K562 (cell line): ENCODE measurements at regions not wholly inside any gene's neighbourhood (a gene's known extent, or its start where the extent isn't known, plus 50 kb on each side); places are given as distances from the start of the nearest gene placed in this dataset.
A peak's percentile ranks its signal among the peaks of the same experiment; 100 is the strongest.

Source experiments
- ATAC-seq: fragments of 200-7000 bp; cut with Tn5 transposase; 3 replicates; pipeline ENCODE4 v1.9.1; 2020; ENCODE audit warnings: moderate library complexity
- BruUV-seq: library from RNA; stranded (reverse); fragments of 400-500 nt; replicated peaks from 2 replicates; lab custom pipeline; 2021; lab: Mats Ljungman, UMichigan
- CTCF ChIA-PET: fragments of 300-600 bp; formaldehyde crosslinking; extraction: SDS; loops from one replicate; lab custom pipeline; 2021; ENCODE audit warnings: low intra/inter-chr PET ratio; lab: Yijun Ruan, JAX
- POLR2A ChIA-PET: fragments of 300-600, 350-650 bp; sonication (Branson Sonifier 250); formaldehyde crosslinking; extraction: SDS; loops from one replicate; lab custom pipeline; 2021; ENCODE audit warnings: antibody characterized with exemption, inconsistent platforms; lab: Yijun Ruan, JAX
- DNase-seq, 4 experiments: peaks; one replicate each; pipeline versions ENCODE4 v3.0.0 to v3.0.0-alpha.2; 2011 to 2018; ENCODE audit warnings: low spot score in 3 of 4, mixed read lengths in 3 of 4; ENCODE audit errors: extremely low read depth in 1 of 4
- FAIRE-seq: peaks from 2 replicates; lab custom pipeline; 2011; peaks lifted over from hg19 to GRCh38; lab: Jason Lieb, UNC
- H2AFZ ChIP-seq: 2 replicates; pipeline ENCODE4 v1.6.0; 2011; ENCODE audit warnings: low read depth, low read length, control low read depth, inconsistent platforms
- H3K27ac ChIP-seq: fragments of 200-600 bp; 3 replicates; pipeline ENCODE4 v1.8.0; 2011; ENCODE audit warnings: low read depth, mild to moderate bottlenecking, control low read depth, inconsistent platforms, low read length, moderate library complexity, mixed read lengths; ENCODE audit errors: extremely low read depth
- H3K27me3 ChIP-seq, 2 experiments: fragments of 300-600 bp in 1 of 2; 2 replicates in 1 of 2; 3 replicates in 1 of 2; pipeline versions ENCODE4 v1.6.0 to v1.8.0; 2011; ENCODE audit warnings: inconsistent platforms in 2 of 2, low read length in 2 of 2, mild to moderate bottlenecking in 1 of 2, mixed read lengths in 1 of 2, moderate library complexity in 1 of 2; ENCODE audit not compliant: control insufficient read depth in 2 of 2, insufficient read depth in 2 of 2
- H3K36me3 ChIP-seq: fragments of 300-600 bp; 3 replicates; pipeline ENCODE4 v1.8.0; 2011; ENCODE audit warnings: mild to moderate bottlenecking, low read length, inconsistent platforms; ENCODE audit not compliant: control insufficient read depth, insufficient read depth
- H3K4me1 ChIP-seq, 2 experiments: fragments of 200-600 bp in 1 of 2; replicated peaks in 1 of 2; 2 replicates in 1 of 2; 3 replicates in 1 of 2; pipeline versions ENCODE4 v1.5.1 to v1.8.0; 2011; ENCODE audit warnings: inconsistent platforms in 2 of 2, low read length in 2 of 2, mild to moderate bottlenecking in 1 of 2, mixed read lengths in 1 of 2, moderate library complexity in 1 of 2; ENCODE audit not compliant: control insufficient read depth in 2 of 2, insufficient read depth in 2 of 2
- H3K4me2 ChIP-seq: 2 replicates; pipeline ENCODE4 v1.6.1; 2011; ENCODE audit warnings: low read length, control low read depth, inconsistent platforms, mixed read lengths; ENCODE audit not compliant: insufficient read depth
- H3K4me3 ChIP-seq: fragments of 200-600 bp; sonication (generic), shearing (Covaris generic); 2 replicates; pipeline ENCODE4 v1.5.1; 2016; ENCODE audit warnings: control low read depth, inconsistent platforms
- H3K79me2 ChIP-seq: fragments of 200-600 bp; 3 replicates; pipeline ENCODE4 v1.8.0; 2011; ENCODE audit warnings: low read length, inconsistent platforms; ENCODE audit not compliant: control insufficient read depth, insufficient read depth
- H3K9ac ChIP-seq, 2 experiments: 2 replicates each; pipeline versions ENCODE4 v1.6.0 to v1.6.1; 2011; ENCODE audit warnings: low read depth in 2 of 2, low read length in 2 of 2, control low read depth in 1 of 2, inconsistent platforms in 1 of 2, mild to moderate bottlenecking in 1 of 2, mixed read lengths in 1 of 2; ENCODE audit not compliant: insufficient read depth in 1 of 2
- H3K9me1 ChIP-seq: one replicate; pipeline ENCODE4 v1.6.0; 2011; ENCODE audit warnings: inconsistent platforms, mild to moderate bottlenecking, low read length, moderate library complexity; ENCODE audit not compliant: control insufficient read depth, insufficient read depth
- H3K9me3 ChIP-seq: replicated peaks from 2 replicates; pipeline ENCODE4 v1.5.1; 2011; ENCODE audit warnings: low read depth, low read length, inconsistent platforms; ENCODE audit not compliant: control insufficient read depth, insufficient read depth
- H4K20me1 ChIP-seq: replicated peaks from 2 replicates; pipeline ENCODE4 v1.6.1; 2011; ENCODE audit warnings: low read length, inconsistent platforms, mixed read lengths; ENCODE audit not compliant: control insufficient read depth, insufficient read depth
- CBX3 ChIP-seq, 2 experiments: IDR thresholded peaks; 1 replicate in 1 of 2; 2 replicates in 1 of 2; pipeline ENCODE4 v1.6.1; 2012; ENCODE audit warnings: inconsistent platforms in 2 of 2, low read length in 2 of 2, borderline replicate concordance in 1 of 2, control low read depth in 1 of 2
- CCNT2 ChIP-seq: IDR thresholded peaks from 2 replicates; pipeline ENCODE4 v1.6.1; 2011; ENCODE audit warnings: borderline replicate concordance, low read depth, mild to moderate bottlenecking, moderate library complexity, mixed read lengths, low read length; ENCODE audit not compliant: insufficient read length; ENCODE audit errors: extremely low read depth
- FIP1L1 ChIP-seq: fragments of 200-400 bp; formaldehyde crosslinking; IDR thresholded peaks from 2 replicates; pipeline ENCODE4 v1.6.1; 2018; ENCODE audit warnings: mild to moderate bottlenecking, low read depth, low read length; ENCODE audit not compliant: poor library complexity, severe bottlenecking
- HDAC8 ChIP-seq: fragments of 450-650 bp; IDR thresholded peaks from 2 replicates; pipeline ENCODE4 v1.6.1; 2016; ENCODE audit warnings: mild to moderate bottlenecking, missing genetic modification characterization, moderate library complexity, missing compliant biosample characterization
- JUND ChIP-seq, 2 experiments: IDR thresholded peaks; 2 replicates in 1 of 2; 3 replicates in 1 of 2; pipeline ENCODE4 v1.6.1; 2011; ENCODE audit warnings: borderline replicate concordance in 2 of 2, low read depth in 2 of 2, low read length in 2 of 2, improper control_type of control experiment in 1 of 2, missing biosample characterization in 1 of 2, missing genetic modification characterization in 1 of 2, missing genetic modification reagents in 1 of 2
- KAT7 ChIP-seq: sonication (generic); formaldehyde crosslinking; IDR thresholded peaks from 2 replicates; pipeline ENCODE4 v1.8.0; 2022; ENCODE audit warnings: missing genetic modification reagents, mild to moderate bottlenecking, borderline replicate concordance
- MEIS2 ChIP-seq: fragments of 450-650 bp; IDR thresholded peaks from 2 replicates; pipeline ENCODE4 v1.6.1; 2014; ENCODE audit warnings: mild to moderate bottlenecking; ENCODE audit not compliant: partially characterized antibody
- SPI1 ChIP-seq: IDR thresholded peaks from 2 replicates; pipeline ENCODE4 v1.6.1; 2011; ENCODE audit warnings: low read depth, low read length, control low read depth, borderline replicate concordance
- ZNF143 ChIP-seq: sonication (generic); formaldehyde crosslinking; IDR thresholded peaks from 2 replicates; pipeline ENCODE4 v1.9.0; 2022; ENCODE audit warnings: mild to moderate bottlenecking, missing genetic modification reagents
- WGBS: fragments of 100-300 bp; shearing (Covaris generic); methylation state at CpG from one replicate; pipeline ENCODE4 v1.1.6; 2016; ENCODE audit warnings: low coverage, mixed read lengths; ENCODE audit not compliant: insufficient coverage; ENCODE audit errors: missing lambda C conversion rate; 5-methylcytosine and 5-hydroxymethylcytosine counted together
- in situ Hi-C: fragments of 300-500 bp; cut with MboI; formaldehyde crosslinking; loops from 4 replicates; pipeline ENCODE4 v1.15.0; 2018; ENCODE audit warnings: inconsistent platforms, mixed read lengths
- intact Hi-C: fragments of 100-400 bp; cut with micrococcal nuclease; formaldehyde crosslinking; loops from 2 replicates; pipeline ENCODE4 v1.14.2; 2022
- TF ChIP-seq, protein P1 (sequence below): sonication (generic); formaldehyde crosslinking; IDR thresholded peaks from 2 replicates; pipeline ENCODE4 v1.8.1; 2023; ENCODE audit warnings: mild to moderate bottlenecking, missing genetic modification reagents, moderate library complexity
- TF ChIP-seq, protein P2 (sequence below): sonication (generic); formaldehyde crosslinking; IDR thresholded peaks from 2 replicates; pipeline ENCODE4 v1.8.0; 2022; ENCODE audit warnings: missing genetic modification reagents, mild to moderate bottlenecking, borderline replicate concordance
- TF ChIP-seq, protein P3 (sequence below): fragments of 250-450 bp; sonication (Bioruptor Pico); IDR thresholded peaks from 2 replicates; pipeline ENCODE4 v1.4.0; 2020; ENCODE audit warnings: mild to moderate bottlenecking, moderate library complexity

DNA sequence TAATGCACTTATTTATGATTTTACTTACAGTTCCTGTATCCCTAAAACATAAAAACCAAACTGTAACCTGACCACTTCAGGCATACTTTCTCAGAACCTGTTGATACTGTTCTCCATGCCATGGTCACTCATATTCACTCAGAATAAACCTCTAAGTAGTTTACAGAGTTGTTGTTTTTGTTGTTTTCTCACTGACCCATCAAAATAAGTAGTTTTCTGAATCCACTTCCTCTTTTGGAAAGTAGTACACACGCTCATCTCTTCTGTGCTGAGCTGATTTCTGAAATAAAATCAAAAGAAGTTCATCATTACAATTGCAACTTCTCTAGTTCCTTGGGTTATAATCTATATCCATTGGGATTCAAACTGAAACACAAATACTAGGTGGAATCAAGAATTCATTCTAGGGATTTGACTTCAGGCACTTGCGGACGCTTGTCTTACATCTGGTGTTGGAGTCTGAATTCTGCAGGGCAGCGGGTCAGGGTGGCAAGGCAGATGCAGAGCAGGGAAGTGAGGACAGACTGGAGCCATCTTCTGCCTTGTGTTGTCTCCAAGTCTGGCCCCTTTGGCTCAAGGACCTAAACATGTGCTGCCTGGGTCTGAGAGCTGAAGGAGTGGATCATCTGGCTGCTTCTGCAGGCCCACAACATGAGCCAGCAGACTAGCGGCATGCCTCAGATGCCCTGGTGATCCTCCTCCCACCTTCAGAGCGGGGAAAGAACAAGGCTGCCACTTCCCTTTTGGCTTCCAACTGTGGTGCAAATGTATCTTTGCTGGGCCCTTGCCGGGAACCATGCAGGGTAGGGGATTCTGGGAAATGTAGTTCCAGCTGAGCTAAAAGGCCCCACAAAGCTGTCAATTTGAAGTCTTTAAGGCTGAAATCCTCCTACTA, 167.9 kb upstream of the MYLIP start:
- H3K27me3 ChIP-seq: no peaks in the 10 kb centered on the region
- no TSS peak for BruUV-seq
- peak; percentile 76; the same call in 2 of the 3 replicates for ATAC-seq
- CTCF ChIA-PET: no interaction called here
- peak in 1 of 4 experiments; percentile 37 for DNase-seq
- H3K4me1 ChIP-seq: peaks cover 8 to 26% of the 10 kb centered on the region in 2 experiments
- H4K20me1 ChIP-seq: no peaks in the 10 kb centered on the region
- no peaks in the 10 kb centered on the region for H3K36me3 ChIP-seq
- no peaks in the 10 kb centered on the region for H3K9me1 ChIP-seq
- in situ Hi-C loops (no loop called here), intact Hi-C loops (no loop called here)
- 54% methylated on average over 7 of the region's 7 CpGs for WGBS
- no peaks in the 10 kb centered on the region for H3K79me2 ChIP-seq
- FAIRE-seq: no peak
- H3K9ac ChIP-seq: no peak overlapping the region
- no peak overlapping the region for H3K4me2 ChIP-seq
- no peak overlapping the region for H3K27ac ChIP-seq
- no peak overlapping the region for H3K4me3 ChIP-seq
- H2AFZ ChIP-seq: peak overlapping the region; percentile 84
- peaks cover 10% of the 10 kb centered on the region; the same call in 1 of the 2 replicates for H3K9me3 ChIP-seq
- POLR2A ChIA-PET: interaction anchor here (1.0 kb wide), 1 partner anchor 33 kb away, joined by 3 read pairs; no protein-coding TSS in a partner anchor
- TF ChIP-seq, protein P1, sequence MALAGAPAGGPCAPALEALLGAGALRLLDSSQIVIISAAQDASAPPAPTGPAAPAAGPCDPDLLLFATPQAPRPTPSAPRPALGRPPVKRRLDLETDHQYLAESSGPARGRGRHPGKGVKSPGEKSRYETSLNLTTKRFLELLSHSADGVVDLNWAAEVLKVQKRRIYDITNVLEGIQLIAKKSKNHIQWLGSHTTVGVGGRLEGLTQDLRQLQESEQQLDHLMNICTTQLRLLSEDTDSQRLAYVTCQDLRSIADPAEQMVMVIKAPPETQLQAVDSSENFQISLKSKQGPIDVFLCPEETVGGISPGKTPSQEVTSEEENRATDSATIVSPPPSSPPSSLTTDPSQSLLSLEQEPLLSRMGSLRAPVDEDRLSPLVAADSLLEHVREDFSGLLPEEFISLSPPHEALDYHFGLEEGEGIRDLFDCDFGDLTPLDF (CRISPR knock-in tag): no peak
- TF ChIP-seq, protein P2, sequence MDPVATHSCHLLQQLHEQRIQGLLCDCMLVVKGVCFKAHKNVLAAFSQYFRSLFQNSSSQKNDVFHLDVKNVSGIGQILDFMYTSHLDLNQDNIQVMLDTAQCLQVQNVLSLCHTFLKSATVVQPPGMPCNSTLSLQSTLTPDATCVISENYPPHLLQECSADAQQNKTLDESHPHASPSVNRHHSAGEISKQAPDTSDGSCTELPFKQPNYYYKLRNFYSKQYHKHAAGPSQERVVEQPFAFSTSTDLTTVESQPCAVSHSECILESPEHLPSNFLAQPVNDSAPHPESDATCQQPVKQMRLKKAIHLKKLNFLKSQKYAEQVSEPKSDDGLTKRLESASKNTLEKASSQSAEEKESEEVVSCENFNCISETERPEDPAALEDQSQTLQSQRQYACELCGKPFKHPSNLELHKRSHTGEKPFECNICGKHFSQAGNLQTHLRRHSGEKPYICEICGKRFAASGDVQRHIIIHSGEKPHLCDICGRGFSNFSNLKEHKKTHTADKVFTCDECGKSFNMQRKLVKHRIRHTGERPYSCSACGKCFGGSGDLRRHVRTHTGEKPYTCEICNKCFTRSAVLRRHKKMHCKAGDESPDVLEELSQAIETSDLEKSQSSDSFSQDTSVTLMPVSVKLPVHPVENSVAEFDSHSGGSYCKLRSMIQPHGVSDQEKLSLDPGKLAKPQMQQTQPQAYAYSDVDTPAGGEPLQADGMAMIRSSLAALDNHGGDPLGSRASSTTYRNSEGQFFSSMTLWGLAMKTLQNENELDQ (CRISPR knock-in tag): no peak
- TF ChIP-seq FIP1L1 (no peak), ZNF143 (CRISPR knock-in tag) (peak; percentile 82), CCNT2 (no peak), KAT7 (CRISPR knock-in tag) (no peak), CBX3 (IDR thresholded peaks at IDR 0.05; ENCODE audit: borderline replicate concordance in 1 of 2, low read length in 2 of 2) (peak in 1 of 2 experiments; percentile 71; a peak in 2 of 3 replicates), HDAC8 (tag) (no peak), JUND (IDR thresholded peaks at IDR 0.05; ENCODE audit: borderline replicate concordance, low read depth, low read length) (no peak), JUND (tag; IDR thresholded peaks at IDR 0.05; ENCODE audit: borderline replicate concordance, low read depth, low read length) (no peak), SPI1 (peak; percentile 95), MEIS2 (peak; percentile 23)
- TF ChIP-seq, protein P3, sequence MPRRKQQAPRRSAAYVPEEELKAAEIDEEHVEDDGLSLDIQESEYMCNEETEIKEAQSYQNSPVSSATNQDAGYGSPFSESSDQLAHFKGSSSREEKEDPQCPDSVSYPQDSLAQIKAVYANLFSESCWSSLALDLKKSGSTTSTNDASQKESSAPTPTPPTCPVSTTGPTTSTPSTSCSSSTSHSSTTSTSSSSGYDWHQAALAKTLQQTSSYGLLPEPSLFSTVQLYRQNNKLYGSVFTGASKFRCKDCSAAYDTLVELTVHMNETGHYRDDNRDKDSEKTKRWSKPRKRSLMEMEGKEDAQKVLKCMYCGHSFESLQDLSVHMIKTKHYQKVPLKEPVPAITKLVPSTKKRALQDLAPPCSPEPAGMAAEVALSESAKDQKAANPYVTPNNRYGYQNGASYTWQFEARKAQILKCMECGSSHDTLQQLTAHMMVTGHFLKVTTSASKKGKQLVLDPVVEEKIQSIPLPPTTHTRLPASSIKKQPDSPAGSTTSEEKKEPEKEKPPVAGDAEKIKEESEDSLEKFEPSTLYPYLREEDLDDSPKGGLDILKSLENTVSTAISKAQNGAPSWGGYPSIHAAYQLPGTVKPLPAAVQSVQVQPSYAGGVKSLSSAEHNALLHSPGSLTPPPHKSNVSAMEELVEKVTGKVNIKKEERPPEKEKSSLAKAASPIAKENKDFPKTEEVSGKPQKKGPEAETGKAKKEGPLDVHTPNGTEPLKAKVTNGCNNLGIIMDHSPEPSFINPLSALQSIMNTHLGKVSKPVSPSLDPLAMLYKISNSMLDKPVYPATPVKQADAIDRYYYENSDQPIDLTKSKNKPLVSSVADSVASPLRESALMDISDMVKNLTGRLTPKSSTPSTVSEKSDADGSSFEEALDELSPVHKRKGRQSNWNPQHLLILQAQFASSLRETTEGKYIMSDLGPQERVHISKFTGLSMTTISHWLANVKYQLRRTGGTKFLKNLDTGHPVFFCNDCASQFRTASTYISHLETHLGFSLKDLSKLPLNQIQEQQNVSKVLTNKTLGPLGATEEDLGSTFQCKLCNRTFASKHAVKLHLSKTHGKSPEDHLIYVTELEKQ (CRISPR knock-in tag): no peak
